Dermis microvascular lymphatic vessel endothelial cell (primary cell): ENCODE measurements at regions not wholly inside any gene's neighbourhood (a gene's known extent, or its start where the extent isn't known, plus 50 kb on each side); places are given as distances from the start of the nearest gene placed in this dataset.

ENCODE experiments used
- DNase-seq, 2 donors: peaks; one replicate each; pipeline versions ENCODE4 v3.0.0 to v3.0.0-alpha.2; 2010; ENCODE audit warnings: low read depth in 2 of 2

- DNase-seq: peak; percentile 5 to 35
Observed at GRCh38 chr3:113136071-113136470, 75.3 kb upstream of the BOC start.

GRCh38 chr3:113136544-113136943 is 74.8 kb upstream of the BOC start:
- DNase-seq: no peak

- no peak for DNase-seq
Observed at GRCh38 chr3:113138839-113139743, 72.3 kb upstream of the BOC start.

GRCh38 chr3:113140876-113141275 is 70.5 kb upstream of the BOC start:
- peak in 1 of 2 donors; percentile 19 for DNase-seq

GRCh38 chr3:113141543-113141942 is 69.8 kb upstream of the BOC start:
- DNase-seq: no peak

- no peak for DNase-seq
Observed at GRCh38 chr3:113142476-113142875, 68.9 kb upstream of the BOC start.

GRCh38 chr3:113143353-113143752 is 68.0 kb upstream of the BOC start:
- DNase-seq: no peak

- DNase-seq: no peak
Observed at GRCh38 chr3:113147681-113148261, 63.6 kb upstream of the BOC start.

GRCh38 chr3:113148284-113148683 is 63.1 kb upstream of the BOC start:
- no peak for DNase-seq

GRCh38 chr3:113150250-113150649 is 61.1 kb upstream of the BOC start:
- no peak for DNase-seq

- no peak for DNase-seq
Observed at GRCh38 chr3:113151461-113152031, 59.8 kb upstream of the BOC start.

- no peak for DNase-seq
Observed at GRCh38 chr3:113152849-113153248, 58.5 kb upstream of the BOC start.

- DNase-seq: no peak
Observed at GRCh38 chr3:113153499-113154107, 57.8 kb upstream of the BOC start.

- DNase-seq: no peak
Observed at GRCh38 chr3:113156816-113157333, 54.5 kb upstream of the BOC start.

- no peak for DNase-seq
Observed at GRCh38 chr3:113157408-113158030, 53.8 kb upstream of the BOC start.

GRCh38 chr3:113158171-113158570 is 53.2 kb upstream of the BOC start:
- no peak for DNase-seq
